ENCODE measurements at regions not wholly inside any gene's neighbourhood (a gene's known extent, or its start where the extent isn't known, plus 50 kb on each side); places are given as distances from the start of the nearest gene placed in this dataset.

DNA sequence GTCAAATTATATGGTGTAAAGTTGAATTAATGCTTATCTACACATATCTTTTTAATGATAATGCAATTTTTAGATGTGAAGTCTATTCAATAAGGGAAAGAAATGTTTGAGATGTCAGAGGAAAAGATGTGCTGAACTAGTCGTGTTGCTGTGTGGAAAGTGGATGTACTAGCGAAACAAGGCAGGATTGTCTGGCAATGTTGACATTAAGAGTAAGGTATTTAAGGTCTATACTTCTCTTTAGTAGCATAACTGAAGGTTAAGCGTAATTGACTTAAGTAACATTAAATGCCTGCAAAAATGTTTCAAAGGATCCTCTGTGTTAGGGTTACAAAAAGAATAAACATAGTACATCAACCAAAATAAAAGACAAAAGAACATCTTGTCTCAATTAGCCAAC, 787.3 kb upstream of the KLHL1 start:
- no peaks in the 10 kb centered on the region for H3K36me3 ChIP-seq
- TF ChIP-seq, protein P1, sequence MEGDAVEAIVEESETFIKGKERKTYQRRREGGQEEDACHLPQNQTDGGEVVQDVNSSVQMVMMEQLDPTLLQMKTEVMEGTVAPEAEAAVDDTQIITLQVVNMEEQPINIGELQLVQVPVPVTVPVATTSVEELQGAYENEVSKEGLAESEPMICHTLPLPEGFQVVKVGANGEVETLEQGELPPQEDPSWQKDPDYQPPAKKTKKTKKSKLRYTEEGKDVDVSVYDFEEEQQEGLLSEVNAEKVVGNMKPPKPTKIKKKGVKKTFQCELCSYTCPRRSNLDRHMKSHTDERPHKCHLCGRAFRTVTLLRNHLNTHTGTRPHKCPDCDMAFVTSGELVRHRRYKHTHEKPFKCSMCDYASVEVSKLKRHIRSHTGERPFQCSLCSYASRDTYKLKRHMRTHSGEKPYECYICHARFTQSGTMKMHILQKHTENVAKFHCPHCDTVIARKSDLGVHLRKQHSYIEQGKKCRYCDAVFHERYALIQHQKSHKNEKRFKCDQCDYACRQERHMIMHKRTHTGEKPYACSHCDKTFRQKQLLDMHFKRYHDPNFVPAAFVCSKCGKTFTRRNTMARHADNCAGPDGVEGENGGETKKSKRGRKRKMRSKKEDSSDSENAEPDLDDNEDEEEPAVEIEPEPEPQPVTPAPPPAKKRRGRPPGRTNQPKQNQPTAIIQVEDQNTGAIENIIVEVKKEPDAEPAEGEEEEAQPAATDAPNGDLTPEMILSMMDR (IDR thresholded peaks at IDR 0.05): no peak
- H3K9ac ChIP-seq (ENCODE audit: low read depth in 2 of 2, low read length in 2 of 2): no peak overlapping the region
- intact Hi-C loops (cut with DNase I): no loop called here
- no peak for DNase-seq
- H3K27me3 ChIP-seq: no peaks in the 10 kb centered on the region
- no peak overlapping the region for H3K4me3 ChIP-seq
- no peaks in the 10 kb centered on the region for H3K9me3 ChIP-seq
- no peaks in the 10 kb centered on the region for H3K4me1 ChIP-seq
- H3K27ac ChIP-seq: no peak overlapping the region

DNA sequence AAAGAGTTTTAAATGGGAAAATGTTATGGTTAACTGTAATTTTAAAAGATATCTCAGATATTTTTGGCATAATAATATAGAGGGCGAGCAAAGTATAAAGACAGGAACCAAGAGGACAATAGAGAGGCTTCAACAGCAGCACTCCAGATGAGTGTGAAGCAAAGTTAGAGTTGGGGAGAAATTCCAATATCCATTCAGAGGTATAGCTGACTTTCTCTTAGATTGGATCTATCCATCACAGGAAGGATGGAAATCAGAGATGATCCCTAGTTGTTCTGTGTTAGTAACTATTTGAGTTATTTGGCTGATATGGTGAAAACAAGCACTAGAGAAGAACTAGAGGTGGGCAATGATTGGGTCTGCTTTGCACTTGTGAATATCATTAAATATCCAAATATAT, 786.0 kb upstream of the KLHL1 start:
- H3K4me3 ChIP-seq: no peak overlapping the region
- H3K9ac ChIP-seq (ENCODE audit: low read depth in 2 of 2, low read length in 2 of 2): no peak overlapping the region
- intact Hi-C loops (cut with DNase I): no loop called here
- no peak for DNase-seq
- H3K9me3 ChIP-seq: no peaks in the 10 kb centered on the region
- no peak overlapping the region for H3K27ac ChIP-seq
- TF ChIP-seq, protein P1 (IDR thresholded peaks at IDR 0.05): no peak
- H3K36me3 ChIP-seq: no peaks in the 10 kb centered on the region
- no peaks in the 10 kb centered on the region for H3K27me3 ChIP-seq
- no peaks in the 10 kb centered on the region for H3K4me1 ChIP-seq

DNA sequence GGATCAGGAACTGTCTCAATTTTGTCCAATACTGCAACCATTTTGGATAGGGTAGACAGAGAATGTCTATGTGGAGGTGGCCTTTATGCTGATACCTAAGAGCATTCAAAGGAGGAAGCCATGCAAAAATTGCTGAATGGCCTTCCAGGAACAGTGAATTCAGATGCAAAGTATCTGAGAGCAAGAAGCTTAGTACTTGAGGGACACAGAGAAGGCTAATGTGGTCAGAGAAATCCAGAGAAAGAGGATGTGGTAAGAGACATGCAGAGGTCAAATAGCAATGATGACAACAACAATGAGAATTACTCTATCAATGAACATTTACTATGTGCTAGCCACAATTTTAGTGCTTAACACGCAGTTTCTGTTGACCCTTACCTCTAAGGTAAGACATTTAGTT, 785.6 kb upstream of the KLHL1 start:
- no peak for DNase-seq
- Histone ChIP-seq H3K36me3 (no peaks in the 10 kb centered on the region), H3K4me1 (no peaks in the 10 kb centered on the region), H3K27me3 (no peaks in the 10 kb centered on the region), H3K9ac (ENCODE audit: low read depth in 2 of 2, low read length in 2 of 2) (no peak overlapping the region), H3K9me3 (no peaks in the 10 kb centered on the region), H3K4me3 (no peak overlapping the region), H3K27ac (no peak overlapping the region)
- intact Hi-C loops (cut with DNase I): no loop called here
- TF ChIP-seq, protein P1 (IDR thresholded peaks at IDR 0.05): no peak

DNA sequence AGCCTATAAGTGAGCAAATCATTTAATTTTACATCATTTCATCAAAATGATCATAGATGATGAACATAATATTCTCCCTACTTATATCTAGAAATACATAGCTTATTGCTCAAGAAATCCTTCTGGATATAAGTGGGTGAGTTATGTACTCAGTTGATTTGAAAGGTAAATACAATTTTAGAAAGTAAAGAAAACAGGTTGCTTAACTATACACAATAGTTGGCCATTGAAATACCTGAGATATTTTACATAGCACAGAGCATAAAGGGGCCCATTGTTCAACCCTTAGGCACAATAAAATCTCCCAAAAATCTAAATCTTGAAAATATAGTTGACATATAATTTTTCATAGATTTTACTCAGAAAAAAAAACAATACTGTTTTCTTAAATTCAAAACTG, 782.0 kb upstream of the KLHL1 start:
- Histone ChIP-seq H3K4me3 (no peak overlapping the region), H3K27ac (no peak overlapping the region), H3K4me1 (no peaks in the 10 kb centered on the region), H3K9ac (ENCODE audit: low read depth in 2 of 2, low read length in 2 of 2) (no peak overlapping the region), H3K9me3 (no peaks in the 10 kb centered on the region), H3K36me3 (no peaks in the 10 kb centered on the region), H3K27me3 (no peaks in the 10 kb centered on the region)
- TF ChIP-seq, protein P1 (IDR thresholded peaks at IDR 0.05): no peak
- DNase-seq: no peak
- intact Hi-C loops (cut with DNase I): no loop called here

DNA sequence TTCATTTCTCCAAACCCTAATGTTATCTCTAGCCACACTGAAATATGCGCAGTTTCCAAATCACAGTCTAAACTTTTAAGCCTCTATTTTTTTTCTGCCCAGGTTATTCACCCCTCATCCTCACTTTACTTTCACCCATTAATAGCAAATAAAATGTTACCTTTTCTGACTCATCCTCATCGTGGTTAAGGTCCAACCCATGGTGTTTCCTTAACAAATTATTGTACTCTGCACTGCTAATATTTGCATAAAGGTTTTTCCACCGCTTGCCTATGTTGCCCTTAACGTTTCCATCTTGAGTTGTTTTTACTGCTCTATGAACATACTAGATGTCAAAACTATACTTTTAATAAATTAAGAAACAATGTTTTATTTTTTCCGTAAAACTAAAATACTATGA, 780.9 kb upstream of the KLHL1 start:
- no peak overlapping the region for H3K9ac ChIP-seq (ENCODE audit: low read depth in 2 of 2, low read length in 2 of 2)
- no peak for DNase-seq
- H3K27ac ChIP-seq: no peak overlapping the region
- no peaks in the 10 kb centered on the region for H3K27me3 ChIP-seq
- no peaks in the 10 kb centered on the region for H3K36me3 ChIP-seq
- no peaks in the 10 kb centered on the region for H3K4me1 ChIP-seq
- H3K4me3 ChIP-seq: no peak overlapping the region
- H3K9me3 ChIP-seq: no peaks in the 10 kb centered on the region
- intact Hi-C loops (cut with DNase I): no loop called here
- TF ChIP-seq, protein P1 (IDR thresholded peaks at IDR 0.05): no peak

DNA sequence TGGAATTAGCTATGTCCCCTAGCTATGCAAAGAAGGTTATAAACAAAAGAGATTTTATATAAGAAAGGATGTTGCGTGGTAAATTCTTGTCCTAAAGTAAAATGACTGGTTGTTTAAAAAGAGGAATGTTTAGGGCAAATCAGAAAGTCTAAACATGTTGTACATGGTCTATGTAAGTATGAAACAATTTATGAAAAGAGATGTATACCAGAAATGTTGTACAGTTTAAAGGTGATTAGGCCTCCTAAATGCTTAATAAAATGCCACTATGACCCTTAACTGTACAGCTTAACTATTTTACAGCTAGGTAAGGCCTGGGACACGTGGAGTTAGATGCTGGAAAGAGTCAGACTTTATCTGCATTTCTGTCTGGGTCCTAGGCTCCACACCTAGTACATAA, 775.9 kb upstream of the KLHL1 start:
- Histone ChIP-seq H3K9me3 (no peaks in the 10 kb centered on the region), H3K27me3 (no peaks in the 10 kb centered on the region), H3K36me3 (no peaks in the 10 kb centered on the region), H3K9ac (ENCODE audit: low read depth in 2 of 2, low read length in 2 of 2) (no peak overlapping the region), H3K27ac (no peak overlapping the region), H3K4me1 (no peaks in the 10 kb centered on the region), H3K4me3 (no peak overlapping the region)
- no peak for DNase-seq
- TF ChIP-seq, protein P1 (IDR thresholded peaks at IDR 0.05): no peak
- intact Hi-C loops (cut with DNase I): no loop called here

All from colonic mucosa (tissue), 4 donors.